Posterior cingulate gyrus (tissue), 11 donors: ENCODE measurements at regions not wholly inside any gene's neighbourhood (a gene's known extent, or its start where the extent isn't known, plus 50 kb on each side); places are given as distances from the start of the nearest gene placed in this dataset.
"Not testable (repeated sequence)": the region's sequence is repeated elsewhere in the genome, so short reads cannot be mapped to it uniquely, and the experiment has no call there.

Experiments used
- DNase-seq, 10 donors: peaks; one replicate each; pipeline versions ENCODE4 v3.0.0 to v3.0.0-alpha.2; 2020 to 2021; ENCODE audit warnings: mixed read lengths in 3 of 10
- intact Hi-C: fragments of 100-400 bp; cut with DNase I; formaldehyde crosslinking; loops from one replicate; pipeline ENCODE4 v1.15.1; 2023

- intact Hi-C loops = no loop called here
- no peak for DNase-seq
Observed at GRCh38 chr9:110007477-110008270, 200.3 kb downstream of the C9orf152 start.

DNA sequence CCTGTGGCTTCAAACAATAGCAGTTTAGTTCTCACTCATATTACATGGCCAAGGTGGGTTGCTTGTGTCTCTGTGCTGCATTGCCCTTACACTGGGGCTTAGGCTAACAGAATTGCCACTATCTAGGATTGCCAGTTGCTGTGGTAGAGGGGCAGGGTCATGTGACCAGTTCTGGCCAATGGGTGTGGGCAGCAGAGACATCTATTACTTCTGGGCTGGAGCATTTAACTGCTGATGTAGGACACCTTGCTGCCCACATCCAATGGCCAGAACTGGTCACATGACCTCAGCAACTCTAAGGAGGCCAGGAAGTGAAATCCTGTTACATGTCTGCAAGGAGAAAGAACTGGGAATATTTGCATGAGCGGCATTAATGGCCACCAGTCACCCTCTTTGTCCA lies 199.3 kb downstream of the C9orf152 start:
- intact Hi-C loops = no loop called here
- DNase-seq = no peak

GRCh38 chr9:110011628-110012320 lies 196.2 kb downstream of the C9orf152 start:
- intact Hi-C loops = no loop called here
- no peak for DNase-seq

- DNase-seq = no peak
- intact Hi-C loops = no loop called here
Observed at GRCh38 chr9:110013064-110013463, 194.9 kb downstream of the C9orf152 start.

- intact Hi-C loops = no loop called here
- no peak for DNase-seq
Observed at GRCh38 chr9:110015759-110016158, 192.2 kb downstream of the C9orf152 start.

GRCh38 chr9:110016340-110016739 lies 191.6 kb downstream of the C9orf152 start:
- no peak for DNase-seq
- intact Hi-C loops = no loop called here

DNA sequence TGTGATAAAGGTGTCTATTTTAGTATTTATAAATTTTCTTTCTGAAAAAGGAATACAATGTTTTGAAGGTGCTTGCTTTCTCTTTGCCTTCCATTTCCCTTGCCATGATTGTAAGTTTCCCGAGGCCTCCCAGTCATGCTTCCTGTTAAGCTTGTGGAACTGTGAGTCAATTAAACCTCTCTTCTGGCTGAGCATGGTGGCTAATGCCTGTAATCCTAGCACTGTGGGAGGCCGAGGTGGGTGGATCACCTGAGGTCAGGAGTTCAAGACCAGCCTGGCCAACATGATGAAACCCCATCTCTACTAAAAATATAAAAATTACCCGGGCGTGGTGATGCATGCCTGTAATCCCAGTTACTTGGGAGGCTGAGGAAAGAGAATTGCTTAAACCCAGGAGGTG lies 187.7 kb downstream of the C9orf152 start:
- DNase-seq, intact Hi-C loops: not testable (repeated sequence)

GRCh38 chr9:110021891-110022290 lies 186.1 kb downstream of the C9orf152 start:
- intact Hi-C loops = no loop called here
- no peak for DNase-seq

DNA sequence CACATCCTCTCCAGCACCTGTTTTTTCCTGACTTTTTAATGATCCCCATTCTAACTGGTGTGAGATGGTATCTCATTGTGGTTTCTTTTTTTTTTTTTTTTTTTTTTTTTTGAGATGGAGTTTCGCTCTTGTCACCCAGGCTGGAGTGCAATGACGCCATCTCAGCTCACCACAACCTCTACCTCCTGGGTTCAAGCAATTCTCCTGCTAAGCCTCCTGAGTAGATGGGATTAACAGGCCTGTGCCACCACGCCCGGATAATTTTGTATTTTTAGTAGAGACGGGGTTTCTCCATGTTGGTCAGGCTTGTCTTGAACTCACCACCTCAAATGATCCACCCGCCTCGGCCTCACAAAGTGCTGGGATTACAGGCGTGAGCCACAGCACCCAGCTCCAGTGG lies 184.7 kb downstream of the C9orf152 start:
- DNase-seq = not testable (repeated sequence)

DNA sequence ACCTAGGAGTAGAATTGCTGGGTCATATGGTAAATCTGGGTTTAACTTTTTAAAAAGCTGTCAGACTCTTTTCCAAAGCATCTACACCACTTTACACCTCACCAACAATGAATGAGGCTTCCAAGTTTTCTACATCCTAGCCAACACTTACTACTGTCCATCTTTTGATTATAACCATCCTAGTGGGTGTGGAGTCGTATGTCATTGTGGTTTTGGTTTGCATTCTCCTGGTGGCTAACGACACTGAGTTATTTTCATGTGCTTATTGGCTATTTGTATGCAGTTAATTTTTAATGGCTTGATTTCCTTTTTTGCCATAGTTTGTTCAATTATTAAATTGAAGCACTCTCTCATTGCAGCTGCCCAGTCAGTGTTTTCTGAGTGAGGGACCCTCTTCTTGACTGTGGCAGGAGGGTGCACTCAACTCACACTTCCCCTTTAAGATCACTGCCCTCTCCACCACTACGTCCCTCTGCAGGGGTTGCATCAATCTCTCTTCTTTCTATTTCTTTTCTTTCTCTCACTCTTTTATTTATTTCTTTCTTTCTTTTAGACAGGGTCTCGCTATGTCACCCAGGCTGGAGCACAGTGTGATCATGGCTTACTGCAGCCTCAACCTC lies 182.3 kb downstream of the C9orf152 start:
- DNase-seq = no peak
- intact Hi-C loops = no loop called here

More for the DNA sequence above, 184.7 kb downstream of the C9orf152 start:
- intact Hi-C loops = not testable (repeated sequence)

- no peak for DNase-seq
- intact Hi-C loops = no loop called here
Observed at GRCh38 chr9:110027671-110028081, 180.3 kb downstream of the C9orf152 start.

- no peak for DNase-seq
- intact Hi-C loops = no loop called here
Observed at GRCh38 chr9:110028271-110028670, 179.7 kb downstream of the C9orf152 start.

DNA sequence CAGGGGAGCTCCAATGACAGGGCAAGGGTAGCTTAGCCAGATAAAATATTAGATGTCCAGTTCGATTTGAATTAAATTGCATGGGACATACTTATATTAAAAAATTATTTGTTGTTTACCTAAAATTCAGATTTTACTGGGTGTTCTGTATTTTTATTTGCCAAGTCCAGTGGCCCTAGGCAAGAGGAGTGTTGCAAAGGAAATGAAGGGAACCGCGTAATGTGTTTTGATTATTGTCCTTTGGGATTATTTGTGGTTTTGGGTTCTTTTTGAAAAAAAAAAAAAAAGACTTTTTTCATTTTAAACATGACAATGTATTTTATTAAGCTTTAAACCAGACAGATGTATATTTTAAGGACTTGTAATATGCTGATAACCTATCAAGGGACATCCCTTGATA lies 179.3 kb downstream of the C9orf152 start:
- intact Hi-C loops = no loop called here

DNA sequence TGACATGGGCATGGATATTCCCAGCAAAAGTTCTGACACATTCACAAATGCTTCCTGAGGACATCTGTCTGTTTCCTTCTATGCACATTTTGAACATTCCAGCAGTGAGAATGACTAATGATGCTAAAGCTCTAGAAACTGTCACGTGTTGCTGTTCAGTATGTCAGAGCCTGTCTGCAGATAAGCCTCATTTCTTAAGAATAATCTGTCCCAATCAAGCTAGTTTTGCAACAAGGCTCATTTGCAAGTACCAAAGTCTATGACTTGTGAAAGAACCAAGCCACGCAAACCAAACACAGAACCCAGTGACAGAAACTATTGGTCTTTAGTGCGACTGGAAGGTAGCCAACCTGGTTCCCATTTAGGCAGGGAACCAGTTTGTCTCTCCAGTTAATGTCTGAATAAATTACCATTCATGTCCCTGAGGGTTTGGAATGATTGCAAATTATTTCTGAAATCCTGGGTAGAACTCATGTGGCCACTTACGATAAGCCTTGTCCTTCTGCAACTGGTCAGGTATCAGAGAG lies 178.5 kb downstream of the C9orf152 start:
- intact Hi-C loops = no loop called here
- DNase-seq = no peak

More for the DNA sequence above, 179.3 kb downstream of the C9orf152 start:
- DNase-seq = no peak

DNA sequence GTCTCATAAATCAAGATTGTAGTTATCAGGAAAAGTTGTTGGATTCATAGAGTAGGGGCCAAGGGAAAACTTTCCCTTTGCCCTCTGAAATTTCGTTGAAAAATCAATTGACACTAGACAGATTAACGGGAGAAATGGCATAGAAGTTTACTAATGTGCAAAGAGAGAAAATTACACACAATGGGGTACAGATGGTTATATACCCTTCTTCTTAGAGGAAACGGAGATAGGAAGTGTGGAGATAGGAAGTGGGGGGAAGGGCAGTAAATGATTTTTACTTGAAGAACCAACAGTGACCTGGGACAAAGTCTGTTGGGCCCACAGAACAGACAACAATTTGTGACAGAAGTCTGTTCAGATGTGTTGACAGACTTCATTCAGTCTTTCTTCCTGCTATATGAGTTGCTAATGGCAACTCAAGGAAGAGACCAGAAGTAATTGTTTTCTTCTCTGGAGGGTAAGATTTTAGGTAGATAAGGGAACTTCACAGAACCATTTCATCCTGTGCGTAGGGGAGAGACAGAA lies 177.9 kb downstream of the C9orf152 start:
- intact Hi-C loops = no loop called here
- no peak for DNase-seq

GRCh38 chr9:110030632-110031031 lies 177.3 kb downstream of the C9orf152 start:
- intact Hi-C loops = no loop called here

DNA sequence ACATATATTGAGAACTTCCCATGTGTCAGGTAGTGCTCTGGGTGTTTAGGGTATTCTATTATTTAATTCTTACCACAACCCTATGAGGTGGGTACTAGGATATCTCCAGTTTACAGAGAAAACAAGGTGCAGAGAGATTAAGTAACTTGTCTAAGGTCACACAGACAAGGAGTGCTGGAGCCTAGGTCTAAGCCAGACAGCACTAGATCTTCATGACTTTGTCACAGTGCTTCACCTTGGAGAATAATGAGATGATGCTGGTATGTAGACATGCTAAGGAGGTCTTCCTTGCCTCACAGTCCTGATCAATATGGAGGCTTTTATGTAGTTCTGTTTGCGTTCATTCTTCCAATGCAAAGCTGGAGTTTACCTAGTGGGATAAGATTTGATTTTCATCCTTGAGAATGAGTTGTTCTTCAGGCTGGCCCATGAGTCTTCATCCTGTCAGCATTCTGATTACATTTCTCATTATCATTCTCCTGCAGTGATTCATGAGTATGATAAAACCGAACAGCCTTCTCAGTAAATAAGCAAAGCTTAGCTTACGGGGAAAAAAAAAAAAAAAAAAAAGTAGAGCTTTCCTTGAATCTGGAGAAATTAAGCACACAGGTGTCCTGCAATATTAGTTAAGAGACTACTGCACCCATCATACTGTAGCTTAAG lies 176.3 kb downstream of the C9orf152 start:
- intact Hi-C loops = no loop called here

More at GRCh38 chr9:110030632-110031031, 177.3 kb downstream of the C9orf152 start:
- DNase-seq = no peak

GRCh38 chr9:110032532-110032931 lies 175.4 kb downstream of the C9orf152 start:
- intact Hi-C loops = not testable (repeated sequence)

More for the DNA sequence above, 176.3 kb downstream of the C9orf152 start:
- DNase-seq = no peak

GRCh38 chr9:110033869-110034268 lies 174.1 kb downstream of the C9orf152 start:
- intact Hi-C loops = no loop called here
- DNase-seq = no peak

More at GRCh38 chr9:110032532-110032931, 175.4 kb downstream of the C9orf152 start:
- not testable (repeated sequence) for DNase-seq

DNA sequence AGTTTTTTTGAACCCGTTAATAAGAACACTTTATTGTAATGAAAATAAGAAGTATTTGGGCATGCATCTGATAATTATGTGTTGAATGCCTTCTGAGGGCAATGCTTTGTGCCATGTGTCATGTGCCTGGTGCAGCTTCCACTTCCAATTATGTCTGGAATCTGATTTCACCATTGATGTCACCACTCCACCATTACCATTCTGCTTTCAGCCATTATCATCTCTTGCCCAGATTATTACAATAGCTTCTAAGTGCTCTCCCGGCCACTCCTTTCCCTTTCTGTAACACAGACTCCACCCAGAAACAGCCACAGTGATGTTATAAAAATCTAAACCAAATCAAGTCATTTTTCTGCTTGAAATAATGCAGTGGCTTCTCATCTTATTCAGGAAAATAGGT lies 171.7 kb downstream of the C9orf152 start:
- intact Hi-C loops = no loop called here
- no peak for DNase-seq
